GM18868 (cell line): ENCODE measurements at regions not wholly inside any gene's neighbourhood (a gene's known extent, or its start where the extent isn't known, plus 50 kb on each side); places are given as distances from the start of the nearest gene placed in this dataset.
A peak's percentile ranks its signal among the peaks of the same experiment; 100 is the strongest.

Experiments used
- ATAC-seq: cut with Tn5 transposase; IDR thresholded peaks from one replicate; pipeline ENCODE4 v1.9.1; 2021; ENCODE audit warnings: mild to moderate bottlenecking, moderate library complexity; ENCODE audit not compliant: unreplicated experiment

- ATAC-seq, result no peak
Observed at GRCh38 chr15:62599791-62600777, 435.0 kb upstream of the C2CD4B start.

DNA sequence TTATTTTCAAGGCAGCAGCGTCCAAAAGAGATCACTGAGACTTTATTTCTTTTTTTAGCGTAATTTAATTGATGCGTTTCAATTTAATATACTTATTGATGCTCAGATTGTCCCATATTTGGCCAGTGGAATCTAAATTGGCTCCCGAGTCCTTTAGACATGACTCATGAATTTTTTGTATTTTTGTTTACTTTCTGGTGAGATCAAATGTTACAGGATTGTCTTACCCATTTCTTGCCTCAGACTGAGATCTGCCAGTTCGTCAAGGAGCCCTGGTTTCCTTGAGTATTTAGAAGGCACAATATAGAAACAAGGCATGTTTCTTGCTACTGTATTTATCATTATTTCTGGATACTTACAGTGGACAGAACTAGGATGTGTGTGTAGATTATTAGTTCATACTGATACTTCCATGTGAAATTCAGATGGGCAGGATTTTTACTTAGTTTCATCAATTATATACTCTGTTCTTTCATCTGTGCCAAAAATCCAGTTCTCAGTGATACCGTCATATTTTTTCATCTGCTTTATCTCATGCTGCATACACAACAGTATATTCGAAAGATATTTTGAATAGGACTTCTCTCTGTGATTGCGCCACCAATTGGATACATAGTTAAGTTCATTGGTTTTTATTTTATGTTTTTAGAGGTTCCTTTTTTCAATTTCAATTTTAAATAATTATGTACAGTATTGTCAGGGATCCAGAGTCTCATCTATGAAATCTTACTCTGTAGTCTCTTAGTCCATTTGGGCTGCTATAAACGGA is 436.9 kb upstream of the C2CD4B start:
- ATAC-seq, result no peak

DNA sequence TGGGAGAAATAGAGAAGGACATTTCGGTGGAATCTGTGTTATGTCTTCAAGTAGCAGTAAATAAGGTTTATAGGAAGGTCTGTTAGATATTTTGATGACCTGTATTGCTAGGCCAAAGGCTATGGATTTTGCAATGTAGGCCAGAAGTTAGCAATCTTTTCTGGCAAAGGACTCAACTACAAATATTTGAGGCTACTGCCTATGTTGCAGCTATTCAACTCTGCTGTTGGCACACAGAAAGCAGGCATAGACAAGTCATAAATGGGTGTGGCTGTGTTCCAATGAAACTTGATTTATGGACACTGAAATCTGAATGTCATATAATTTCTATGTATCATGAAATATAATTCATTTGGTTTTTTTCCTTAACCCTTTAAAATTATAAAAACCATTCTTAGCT is 438.7 kb upstream of the C2CD4B start:
- ATAC-seq, result no peak

DNA sequence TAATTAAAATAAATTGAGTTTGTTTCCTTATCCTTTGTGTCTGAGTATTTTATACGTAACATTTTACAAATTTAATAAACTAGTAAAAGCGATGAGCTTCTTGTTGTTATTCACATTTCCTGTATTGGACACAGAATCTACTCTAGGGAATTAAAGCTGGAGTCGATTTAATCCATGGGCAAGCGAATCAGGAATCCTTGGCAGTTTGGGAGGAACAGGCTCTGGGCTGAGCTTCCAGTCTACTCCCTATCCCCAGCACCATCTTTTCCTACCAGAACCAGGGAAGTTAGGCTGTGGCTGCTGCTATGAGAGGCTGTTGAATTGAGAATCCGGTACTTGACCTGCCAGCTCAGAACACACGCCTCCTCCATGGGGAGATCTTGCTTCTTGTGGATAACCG is 437.3 kb upstream of the TPM1 start:
- no peak for ATAC-seq

DNA sequence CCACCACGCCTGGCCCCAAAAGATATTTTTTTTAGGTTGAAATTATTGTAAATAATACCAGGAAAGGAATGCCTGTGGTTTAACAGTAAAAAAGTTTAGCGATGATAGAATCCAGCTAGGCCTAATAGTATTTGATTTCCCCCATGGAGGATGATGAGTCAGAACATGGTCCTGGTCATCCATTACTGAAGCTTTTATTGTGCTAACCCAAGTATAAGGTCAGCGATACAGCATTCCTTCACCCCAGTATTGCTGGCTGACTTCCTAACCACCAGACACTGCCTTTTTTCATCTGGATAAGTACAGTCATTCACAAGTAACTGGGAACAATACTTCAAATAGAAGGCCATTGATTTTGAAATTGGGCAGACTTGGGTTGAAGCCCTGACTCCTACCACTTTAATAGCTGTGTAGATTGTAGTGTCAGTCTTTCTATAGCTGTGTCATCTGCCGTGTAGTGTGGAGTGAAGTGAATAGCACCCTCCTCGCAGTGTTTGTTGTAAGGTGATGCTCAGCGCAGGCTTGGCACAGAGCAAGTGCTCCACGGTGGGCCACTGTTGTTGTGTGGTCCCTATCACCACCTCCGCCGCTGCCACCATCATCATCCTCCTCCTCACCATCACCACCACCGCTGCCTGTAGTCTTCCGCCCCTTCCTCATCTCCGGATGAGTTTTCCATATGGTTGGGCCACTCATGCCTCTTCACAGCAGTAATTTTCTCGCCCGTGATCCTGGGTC is 436.0 kb upstream of the TPM1 start:
- ATAC-seq, result no peak

GRCh38 chr15:62607114-62607462 is 435.5 kb upstream of the TPM1 start:
- ATAC-seq, result no peak

DNA sequence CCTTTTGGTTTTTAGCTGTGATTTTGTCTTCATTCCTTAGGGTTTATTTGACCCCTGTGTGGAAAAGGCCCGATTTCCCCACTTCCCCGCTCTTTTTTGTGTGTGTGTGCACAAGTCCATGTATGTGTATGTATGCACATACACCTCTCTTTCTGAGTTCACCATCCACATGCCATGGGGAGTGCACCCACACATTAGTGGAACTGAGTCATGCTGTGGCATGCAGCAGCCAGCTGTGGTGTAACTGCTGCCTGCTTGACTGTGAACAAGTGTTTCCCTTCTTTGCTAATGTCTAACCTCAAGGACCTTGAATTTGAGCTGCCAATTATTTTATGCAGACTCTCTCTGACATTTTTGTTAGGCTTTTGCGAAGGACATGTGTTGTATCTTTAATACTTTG is 434.9 kb upstream of the TPM1 start:
- no peak for ATAC-seq

GRCh38 chr15:62608369-62608768 is 434.2 kb upstream of the TPM1 start:
- no peak for ATAC-seq

DNA sequence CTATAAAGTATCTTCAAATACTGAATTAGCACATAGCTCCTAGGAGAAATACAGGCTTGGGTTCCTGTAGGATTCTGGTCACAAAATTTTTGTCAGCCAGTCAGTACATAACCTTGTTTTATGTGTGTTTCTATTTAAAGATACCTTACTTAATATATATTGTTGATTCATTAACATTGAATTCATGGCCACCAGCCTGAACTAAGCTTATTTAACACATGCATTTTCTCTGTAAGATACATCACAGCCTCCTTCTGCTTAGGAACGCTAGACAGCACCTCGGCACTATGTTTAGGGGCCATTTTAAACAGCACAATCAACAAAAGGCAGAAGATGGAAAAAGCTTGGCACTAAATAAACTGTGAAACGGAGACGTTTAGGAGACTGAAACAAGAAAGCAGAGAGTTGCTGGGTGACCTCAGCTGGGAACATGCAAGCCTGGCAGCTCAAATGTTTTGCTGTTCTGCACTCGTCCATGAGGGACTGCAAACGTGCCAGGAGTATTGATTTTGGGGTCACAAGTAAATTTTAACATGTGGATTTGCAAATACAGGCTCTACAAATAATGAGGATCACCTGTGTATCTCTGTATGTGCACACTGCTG is 432.2 kb upstream of the TPM1 start:
- no peak for ATAC-seq

DNA sequence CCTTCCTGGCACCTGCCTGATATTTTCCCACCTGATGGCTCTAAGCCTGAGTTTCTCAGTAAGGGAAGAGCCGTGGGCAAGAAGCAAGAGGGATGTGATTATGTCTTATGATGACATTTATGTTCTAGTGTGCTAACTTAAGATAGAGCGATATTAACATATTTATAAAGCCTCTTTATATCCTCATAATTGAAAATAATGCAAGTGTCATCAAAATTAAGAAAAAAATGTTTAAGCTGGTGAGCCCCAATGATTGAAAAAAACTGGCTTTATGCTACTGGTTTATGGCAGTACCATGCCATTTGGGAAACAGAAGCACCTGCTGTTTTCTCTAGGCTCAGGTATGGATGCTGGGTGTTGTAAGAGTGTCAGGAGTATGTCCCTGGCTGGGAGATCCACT is 431.5 kb upstream of the TPM1 start:
- no peak for ATAC-seq

DNA sequence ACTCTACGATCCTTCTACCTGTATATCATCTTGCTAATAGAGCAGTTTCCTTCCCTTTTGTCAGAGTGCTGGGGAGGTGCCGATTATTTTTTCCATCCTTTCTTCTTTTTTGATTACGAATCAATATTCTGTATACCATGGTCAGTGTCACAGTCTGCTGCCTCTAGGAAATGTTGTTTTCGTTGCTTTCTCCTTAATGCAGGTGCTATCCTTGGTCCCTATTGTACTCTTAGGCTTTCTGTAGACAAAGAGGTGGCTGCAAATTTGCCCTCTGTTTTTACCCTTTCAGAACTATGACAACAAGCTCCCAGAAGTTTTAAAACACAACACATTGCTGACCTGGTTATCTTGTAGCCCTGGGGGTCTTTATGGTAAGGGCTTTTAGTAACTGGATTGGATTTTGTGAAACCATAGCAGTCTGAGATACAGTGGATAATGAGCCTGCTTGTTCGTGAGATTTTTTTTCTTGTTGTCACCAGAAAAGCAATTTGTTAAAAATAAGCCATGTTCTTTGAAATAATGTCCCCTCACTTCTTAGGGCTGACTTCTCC is 430.3 kb upstream of the TPM1 start:
- no peak for ATAC-seq

GRCh38 chr15:62612771-62613170 is 429.8 kb upstream of the TPM1 start:
- ATAC-seq, result no peak

- no peak for ATAC-seq
Observed at GRCh38 chr15:62616746-62617145, 425.8 kb upstream of the TPM1 start.

GRCh38 chr15:62617741-62618140 is 424.8 kb upstream of the TPM1 start:
- no peak for ATAC-seq

- ATAC-seq, result no peak
Observed at GRCh38 chr15:62618432-62618831, 424.1 kb upstream of the TPM1 start.

- no peak for ATAC-seq
Observed at GRCh38 chr15:62618846-62619504, 423.6 kb upstream of the TPM1 start.

DNA sequence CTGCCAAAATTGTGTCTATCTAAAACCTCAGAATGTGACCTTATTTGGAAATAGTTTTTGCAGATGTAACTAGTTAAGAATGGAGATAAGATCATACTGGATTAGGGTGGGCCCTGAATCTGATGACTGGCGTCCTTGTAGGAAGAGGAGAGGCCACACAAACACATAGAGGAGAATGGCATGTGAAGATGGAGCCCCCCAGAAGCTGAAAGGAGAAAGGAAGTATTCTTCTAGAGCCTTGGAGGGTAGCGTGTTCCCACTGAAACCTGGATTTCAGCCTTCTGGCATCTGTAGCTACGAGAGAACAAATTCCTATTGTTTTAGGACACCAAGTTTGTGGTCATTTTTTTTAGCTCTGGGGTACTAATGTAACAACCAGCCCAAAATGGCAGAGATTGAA is 423.0 kb upstream of the TPM1 start:
- ATAC-seq, result no peak

- no peak for ATAC-seq
Observed at GRCh38 chr15:62622775-62623174, 419.8 kb upstream of the TPM1 start.

- ATAC-seq, result peak; percentile 72
Observed at GRCh38 chr15:62624547-62625378, 417.8 kb upstream of the TPM1 start.
